ENCODE measurements at regions not wholly inside any gene's neighbourhood (a gene's known extent, or its start where the extent isn't known, plus 50 kb on each side); places are given as distances from the start of the nearest gene placed in this dataset.

GRCh38 chr2:156803967-156804366 lies 367.8 kb downstream of the GPD2 start:
- TF ChIP-seq POLR2A (IDR thresholded peaks at IDR 0.05; ENCODE audit: low read length) (no peak), GATA1 (IDR thresholded peaks at IDR 0.05; ENCODE audit: low read depth, low read length) (no peak)

All from erythroblast (primary cell).